Neural progenitor cell (in vitro differentiated cells): ENCODE measurements at regions not wholly inside any gene's neighbourhood (a gene's known extent, or its start where the extent isn't known, plus 50 kb on each side); places are given as distances from the start of the nearest gene placed in this dataset.
"Not testable (repeated sequence)": the region's sequence is repeated elsewhere in the genome, so short reads cannot be mapped to it uniquely, and the experiment has no call there.

ENCODE experiments used
- DNase-seq: peaks from one replicate; pipeline ENCODE4 v3.0.0-alpha.2; 2016; ENCODE audit warnings: low spot score
- H2AFZ ChIP-seq: fragments of 200-600 bp; sonication (generic); replicated peaks from 2 replicates; pipeline ENCODE4 v1.6.1; 2016; ENCODE audit warnings: antibody characterized with exemption
- H3F3A ChIP-seq: fragments of 200-600 bp; sonication (generic); 2 replicates; pipeline ENCODE4 v1.6.1; 2016; ENCODE audit warnings: antibody characterized with exemption, low read depth
- H3K27ac ChIP-seq: fragments of 200-600 bp; sonication (generic); 2 replicates; pipeline ENCODE4 v1.5.1; 2016; ENCODE audit warnings: mild to moderate bottlenecking
- H3K27me3 ChIP-seq: fragments of 200-600 bp; sonication (generic); 2 replicates; pipeline ENCODE4 v1.6.1; 2016; ENCODE audit warnings: mild to moderate bottlenecking, moderate library complexity
- H3K36me3 ChIP-seq: fragments of 200-600 bp; sonication (generic); 2 replicates; pipeline ENCODE4 v1.5.1; 2016
- H3K4me1 ChIP-seq: fragments of 200-600 bp; sonication (generic); 2 replicates; pipeline ENCODE4 v1.6.1; 2016; ENCODE audit warnings: mixed run types
- H3K4me2 ChIP-seq: fragments of 200-600 bp; sonication (generic); 2 replicates; pipeline ENCODE4 v1.6.1; 2016
- H3K4me3 ChIP-seq: fragments of 200-600 bp; sonication (generic); 2 replicates; pipeline ENCODE4 v1.5.1; 2016
- H3K79me2 ChIP-seq: fragments of 200-600 bp; sonication (generic); 2 replicates; pipeline ENCODE4 v1.6.1; 2016; ENCODE audit warnings: low read depth
- H3K9ac ChIP-seq: fragments of 200-600 bp; sonication (generic); 2 replicates; pipeline ENCODE4 v1.6.1; 2016
- H3K9me3 ChIP-seq: fragments of 200-600 bp; sonication (generic); 2 replicates; pipeline ENCODE4 v1.5.1; 2016; ENCODE audit warnings: low read depth
- H4K20me1 ChIP-seq: fragments of 200-600 bp; sonication (generic); 2 replicates; pipeline ENCODE4 v1.6.1; 2016; ENCODE audit warnings: low read depth
- H3K27ac Mint-ChIP-seq: 3 replicates; pipeline ENCODE4 v1.8.0; 2021; ENCODE audit warnings: mixed read lengths
- H3K27me3 Mint-ChIP-seq: 2 replicates; pipeline ENCODE4 v1.8.0; 2022; ENCODE audit warnings: low read depth, mild to moderate bottlenecking, inconsistent platforms, moderate library complexity, mixed read lengths; ENCODE audit not compliant: insufficient read depth
- H3K36me3 Mint-ChIP-seq: 3 replicates; pipeline ENCODE4 v1.8.0; 2021; ENCODE audit warnings: mixed read lengths
- H3K4me1 Mint-ChIP-seq: 3 replicates; pipeline ENCODE4 v1.8.0; 2021; ENCODE audit warnings: mixed read lengths
- H3K4me3 Mint-ChIP-seq: 3 replicates; pipeline ENCODE4 v1.8.0; 2021; ENCODE audit warnings: mild to moderate bottlenecking, moderate library complexity, mixed read lengths
- H3K9me3 Mint-ChIP-seq: 3 replicates; pipeline ENCODE4 v1.8.0; 2020; ENCODE audit warnings: mixed read lengths
- EZH2 ChIP-seq: fragments of 200-600 bp; sonication (generic); IDR thresholded peaks from 2 replicates; pipeline ENCODE4 v1.6.1; 2017; ENCODE audit warnings: antibody characterized with exemption, mild to moderate bottlenecking, moderate library complexity
- EZH2phosphoT487 ChIP-seq: fragments of 200-600 bp; sonication (generic); IDR thresholded peaks from 2 replicates; pipeline ENCODE4 v1.6.1; 2017; ENCODE audit warnings: antibody characterized with exemption
- TF ChIP-seq, protein P1 (sequence below): fragments of 200-600 bp; sonication (generic); IDR thresholded peaks from 2 replicates; pipeline ENCODE4 v1.5.1; 2017; ENCODE audit warnings: antibody characterized with exemption, mild to moderate bottlenecking

DNA sequence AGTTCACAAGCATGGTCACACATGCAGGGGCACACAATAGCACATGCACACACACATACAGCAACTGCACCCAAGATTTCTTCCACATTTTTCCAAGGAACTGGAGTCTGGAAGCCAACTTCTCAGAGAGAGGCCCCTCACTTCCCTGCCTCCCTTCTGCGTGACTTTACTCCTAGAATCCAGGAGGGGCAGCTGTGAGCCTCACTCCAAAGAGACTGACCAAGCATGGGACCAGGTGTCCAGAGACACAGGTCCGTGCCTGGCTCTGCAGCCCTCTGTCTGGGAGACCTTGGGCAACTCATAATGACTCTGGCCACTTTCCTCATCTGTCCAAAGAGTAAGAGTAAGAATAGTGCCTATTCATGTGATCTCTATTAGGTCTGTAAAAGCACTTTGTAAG is 104.7 kb upstream of the TMEM132E start:
- H3K9ac ChIP-seq, result no peak overlapping the region
- H3K27ac ChIP-seq, result no peak overlapping the region
- no peaks in the 10 kb centered on the region for H3K9me3 ChIP-seq
- H3K27me3 ChIP-seq, result no peaks in the 10 kb centered on the region
- peaks cover 9% of the 10 kb centered on the region for H3K27me3 Mint-ChIP-seq
- no peak overlapping the region for H3K4me3 ChIP-seq
- peaks cover 58% of the 10 kb centered on the region for H3K4me1 Mint-ChIP-seq
- no peaks in the 10 kb centered on the region for H3K36me3 ChIP-seq
- H4K20me1 ChIP-seq, result no peaks in the 10 kb centered on the region
- H2AFZ ChIP-seq, result no peak overlapping the region
- peaks cover 3% of the 10 kb centered on the region for H3K9me3 Mint-ChIP-seq
- peak; percentile 34 for DNase-seq
- no peaks in the 10 kb centered on the region for H3K36me3 Mint-ChIP-seq
- H3K4me2 ChIP-seq, result no peak overlapping the region
- TF ChIP-seq EZH2phosphoT487 (no peak), EZH2 (no peak)
- TF ChIP-seq, protein P1, sequence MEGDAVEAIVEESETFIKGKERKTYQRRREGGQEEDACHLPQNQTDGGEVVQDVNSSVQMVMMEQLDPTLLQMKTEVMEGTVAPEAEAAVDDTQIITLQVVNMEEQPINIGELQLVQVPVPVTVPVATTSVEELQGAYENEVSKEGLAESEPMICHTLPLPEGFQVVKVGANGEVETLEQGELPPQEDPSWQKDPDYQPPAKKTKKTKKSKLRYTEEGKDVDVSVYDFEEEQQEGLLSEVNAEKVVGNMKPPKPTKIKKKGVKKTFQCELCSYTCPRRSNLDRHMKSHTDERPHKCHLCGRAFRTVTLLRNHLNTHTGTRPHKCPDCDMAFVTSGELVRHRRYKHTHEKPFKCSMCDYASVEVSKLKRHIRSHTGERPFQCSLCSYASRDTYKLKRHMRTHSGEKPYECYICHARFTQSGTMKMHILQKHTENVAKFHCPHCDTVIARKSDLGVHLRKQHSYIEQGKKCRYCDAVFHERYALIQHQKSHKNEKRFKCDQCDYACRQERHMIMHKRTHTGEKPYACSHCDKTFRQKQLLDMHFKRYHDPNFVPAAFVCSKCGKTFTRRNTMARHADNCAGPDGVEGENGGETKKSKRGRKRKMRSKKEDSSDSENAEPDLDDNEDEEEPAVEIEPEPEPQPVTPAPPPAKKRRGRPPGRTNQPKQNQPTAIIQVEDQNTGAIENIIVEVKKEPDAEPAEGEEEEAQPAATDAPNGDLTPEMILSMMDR, result peak; percentile 27
- peak overlapping the region; percentile 39 for H3K4me3 Mint-ChIP-seq
- H3F3A ChIP-seq, result peaks cover 12% of the 10 kb centered on the region
- peaks cover 18% of the 10 kb centered on the region for H3K4me1 ChIP-seq
- H3K27ac Mint-ChIP-seq, result peak overlapping the region; percentile 30
- H3K79me2 ChIP-seq, result no peaks in the 10 kb centered on the region

DNA sequence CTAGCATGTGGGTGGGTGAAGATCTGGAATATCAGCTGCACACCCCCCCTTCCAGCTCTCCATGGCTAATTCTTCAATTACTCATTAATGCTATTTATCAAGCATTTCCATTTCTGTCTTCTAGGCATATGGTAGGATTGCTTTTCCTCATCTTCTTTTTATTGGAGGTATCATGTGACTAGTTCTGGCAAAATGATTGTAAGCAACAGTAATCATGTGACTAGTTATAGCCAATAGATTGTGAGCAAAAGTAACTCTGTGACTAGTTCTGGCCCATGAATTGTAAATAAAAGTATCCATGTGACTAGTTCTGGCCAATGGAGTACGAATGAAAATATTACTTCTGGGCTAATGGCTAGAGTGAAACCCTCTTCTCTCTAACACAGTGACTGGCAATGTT is 107.0 kb upstream of the TMEM132E start:
- H3K9me3 ChIP-seq, result no peaks in the 10 kb centered on the region
- Mint-ChIP-seq H3K27me3 (peaks cover 9% of the 10 kb centered on the region), H3K27ac (no peak overlapping the region), H3K36me3 (no peaks in the 10 kb centered on the region), H3K9me3 (peaks cover 3% of the 10 kb centered on the region), H3K4me1 (peaks cover 41% of the 10 kb centered on the region), H3K4me3 (no peak overlapping the region)
- no peaks in the 10 kb centered on the region for H3K27me3 ChIP-seq
- TF ChIP-seq, protein P1, result no peak
- TF ChIP-seq EZH2phosphoT487 (no peak), EZH2 (no peak)
- H3K9ac ChIP-seq, result no peak overlapping the region
- peaks cover 12% of the 10 kb centered on the region for H3F3A ChIP-seq
- H2AFZ ChIP-seq, result no peak overlapping the region
- no peaks in the 10 kb centered on the region for H3K36me3 ChIP-seq
- no peaks in the 10 kb centered on the region for H4K20me1 ChIP-seq
- no peaks in the 10 kb centered on the region for H3K79me2 ChIP-seq
- H3K4me3 ChIP-seq, result no peak overlapping the region
- no peak for DNase-seq
- H3K4me1 ChIP-seq, result peaks cover 18% of the 10 kb centered on the region
- H3K27ac ChIP-seq, result no peak overlapping the region
- no peak overlapping the region for H3K4me2 ChIP-seq

DNA sequence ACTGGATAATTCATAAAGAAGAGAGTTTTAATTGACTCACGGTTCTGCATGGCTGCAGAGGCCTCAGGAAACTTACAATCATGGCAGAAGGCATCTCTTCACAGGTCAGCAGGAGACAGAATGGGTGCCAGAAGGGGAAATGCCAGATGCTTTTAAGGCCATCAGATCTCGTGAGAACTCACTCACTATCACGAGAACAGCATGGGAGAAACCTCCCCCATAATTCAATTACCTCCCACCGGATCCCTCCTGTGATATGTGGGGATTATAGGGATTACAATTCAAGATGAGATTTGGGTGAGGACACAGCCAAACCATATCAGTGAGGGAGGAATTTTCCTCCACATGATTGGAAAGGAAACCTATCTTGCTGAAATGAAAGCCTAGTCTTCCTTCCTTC is 108.1 kb upstream of the TMEM132E start:
- not testable (repeated sequence) for H3K27ac ChIP-seq

DNA sequence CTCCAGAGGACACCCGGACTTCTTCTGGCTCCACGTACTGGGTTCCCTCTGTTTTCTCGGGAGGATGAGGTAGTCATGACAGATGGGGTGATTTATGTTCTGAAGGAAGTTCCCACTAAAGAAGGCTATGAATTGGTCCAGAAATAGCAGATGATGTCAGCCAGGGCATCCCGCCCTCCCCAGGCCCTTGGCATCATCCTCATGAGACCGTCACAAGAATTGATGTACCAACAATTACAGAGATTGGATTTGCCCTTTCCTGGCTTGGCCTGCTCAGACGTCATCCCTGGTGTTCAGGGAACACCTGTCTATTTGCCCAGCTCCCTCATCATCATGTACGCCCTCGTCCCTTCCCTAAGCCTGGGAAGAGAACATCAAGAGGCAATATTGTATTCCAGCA is 102.8 kb upstream of the CCL1 start:
- H2AFZ ChIP-seq, result no peak overlapping the region
- no peaks in the 10 kb centered on the region for H3K36me3 Mint-ChIP-seq
- H3K9ac ChIP-seq, result no peak overlapping the region
- H3K4me3 Mint-ChIP-seq, result no peak overlapping the region
- H4K20me1 ChIP-seq, result no peaks in the 10 kb centered on the region
- TF ChIP-seq EZH2 (no peak), EZH2phosphoT487 (no peak)
- TF ChIP-seq, protein P1, result no peak
- no peak overlapping the region for H3K4me3 ChIP-seq
- H3K4me1 ChIP-seq, result no peaks in the 10 kb centered on the region
- H3K4me2 ChIP-seq, result no peak overlapping the region
- peak overlapping the region; percentile 10 for H3K27ac Mint-ChIP-seq
- H3K9me3 Mint-ChIP-seq, result no peaks in the 10 kb centered on the region
- no peak for DNase-seq
- no peaks in the 10 kb centered on the region for H3K36me3 ChIP-seq
- H3F3A ChIP-seq, result no peaks in the 10 kb centered on the region
- no peak overlapping the region for H3K27ac ChIP-seq
- H3K79me2 ChIP-seq, result no peaks in the 10 kb centered on the region
- H3K27me3 Mint-ChIP-seq, result peaks cover 7% of the 10 kb centered on the region
- H3K9me3 ChIP-seq, result no peaks in the 10 kb centered on the region
- H3K27me3 ChIP-seq, result no peaks in the 10 kb centered on the region
- peaks cover 2% of the 10 kb centered on the region for H3K4me1 Mint-ChIP-seq

More for the DNA sequence above, 108.1 kb upstream of the TMEM132E start:
- H3K4me1 Mint-ChIP-seq, result peaks cover 30% of the 10 kb centered on the region
- DNase-seq, H3K9me3 Mint-ChIP-seq, H3K79me2 ChIP-seq, H3K27ac Mint-ChIP-seq, H3F3A ChIP-seq, H3K4me3 ChIP-seq, H3K27me3 ChIP-seq, H3K4me3 Mint-ChIP-seq, H3K36me3 ChIP-seq, H2AFZ ChIP-seq, H3K27me3 Mint-ChIP-seq, H4K20me1 ChIP-seq, H3K36me3 Mint-ChIP-seq, H3K9ac ChIP-seq, H3K9me3 ChIP-seq, H3K4me2 ChIP-seq: not testable (repeated sequence)
- H3K4me1 ChIP-seq, result peaks cover 12% of the 10 kb centered on the region
